Psoas muscle (tissue), 7 donors: ENCODE measurements at regions not wholly inside any gene's neighbourhood (a gene's known extent, or its start where the extent isn't known, plus 50 kb on each side); places are given as distances from the start of the nearest gene placed in this dataset.

Source experiments
- ATAC-seq, 4 donors: fragments of 200-7000 bp; cut with Tn5 transposase; one replicate each; pipeline ENCODE4 v1.9.1; 2020; ENCODE audit warnings: moderate library complexity in 3 of 4, mild to moderate bottlenecking in 2 of 4
- DNase-seq, 2 donors: peaks; one replicate each; pipeline ENCODE4 v3.0.0-alpha.2; 2020
- H3K27ac ChIP-seq: fragments of 200-600 bp; one replicate; pipeline ENCODE4 v1.8.0; 2022
- H3K27me3 ChIP-seq, 3 donors: fragments of 200-600 bp in 1 of 3; one replicate each; pipeline versions ENCODE4 v1.6.1 to v1.8.0; 2013 to 2022; ENCODE audit warnings: low read length in 2 of 3, mild to moderate bottlenecking in 2 of 3, moderate library complexity in 1 of 3; ENCODE audit not compliant: insufficient read depth in 3 of 3
- H3K36me3 ChIP-seq, 2 donors: fragments of 200-600 bp in 1 of 2; one replicate each; pipeline versions ENCODE4 v1.6.1 to v1.8.0; 2013 to 2022; ENCODE audit warnings: low read depth in 1 of 2, mild to moderate bottlenecking in 1 of 2, moderate library complexity in 1 of 2; ENCODE audit not compliant: insufficient read depth in 1 of 2
- H3K4me1 ChIP-seq: fragments of 200-600 bp; one replicate; pipeline ENCODE4 v1.8.0; 2022
- H3K4me3 ChIP-seq: fragments of 200-600 bp; one replicate; pipeline ENCODE4 v1.8.0; 2022; ENCODE audit warnings: mild to moderate bottlenecking
- H3K9me3 ChIP-seq: fragments of 200-600 bp; one replicate; pipeline ENCODE4 v1.8.0; 2022
- WGBS, 3 donors: extraction: QIAGEN DNeasy Blood & Tissue Kit; methylation state at CpG; one replicate each; pipeline versions ENCODE4 v1.1.6 to v1.1.7; 2013; 5-methylcytosine and 5-hydroxymethylcytosine counted together
- intact Hi-C, 2 donors: fragments of 100-400 bp; cut with DNase I; formaldehyde crosslinking; loops; one replicate each; pipeline versions ENCODE4 v1.11.0 to v1.14.2; 2022
- TF ChIP-seq, protein P1 (sequence below): fragments of 200-600 bp; IDR thresholded peaks from one replicate; pipeline ENCODE4 v1.8.0; 2022; ENCODE audit warnings: antibody characterized with exemption
- donor health status: healthy with polysubstance abuse.
- donor health status: DM: no; HTN: no; CAD: no; lungs with moderate emphysema.
- donor health status: Bipolar disorder and iron deficiency.
- donor health status: healthy.
- donor health status: DM: yes; HTN: yes; CAD: no.
- donor health status: DM: no; HTN: no; CAD: no.
- donor health status: DM: yes; HTN: yes; CAD: no.

GRCh38 chr6:167467793-167468431 lies 143.0 kb downstream of the TTLL2 start:
- intact Hi-C loops, result no loop called here
- DNase-seq (no peak), ATAC-seq (no peak)
- no peaks in the 10 kb centered on the region for H3K9me3 ChIP-seq
- no peaks in the 10 kb centered on the region for H3K27me3 ChIP-seq
- H3K4me1 ChIP-seq, result no peaks in the 10 kb centered on the region
- TF ChIP-seq, protein P1, sequence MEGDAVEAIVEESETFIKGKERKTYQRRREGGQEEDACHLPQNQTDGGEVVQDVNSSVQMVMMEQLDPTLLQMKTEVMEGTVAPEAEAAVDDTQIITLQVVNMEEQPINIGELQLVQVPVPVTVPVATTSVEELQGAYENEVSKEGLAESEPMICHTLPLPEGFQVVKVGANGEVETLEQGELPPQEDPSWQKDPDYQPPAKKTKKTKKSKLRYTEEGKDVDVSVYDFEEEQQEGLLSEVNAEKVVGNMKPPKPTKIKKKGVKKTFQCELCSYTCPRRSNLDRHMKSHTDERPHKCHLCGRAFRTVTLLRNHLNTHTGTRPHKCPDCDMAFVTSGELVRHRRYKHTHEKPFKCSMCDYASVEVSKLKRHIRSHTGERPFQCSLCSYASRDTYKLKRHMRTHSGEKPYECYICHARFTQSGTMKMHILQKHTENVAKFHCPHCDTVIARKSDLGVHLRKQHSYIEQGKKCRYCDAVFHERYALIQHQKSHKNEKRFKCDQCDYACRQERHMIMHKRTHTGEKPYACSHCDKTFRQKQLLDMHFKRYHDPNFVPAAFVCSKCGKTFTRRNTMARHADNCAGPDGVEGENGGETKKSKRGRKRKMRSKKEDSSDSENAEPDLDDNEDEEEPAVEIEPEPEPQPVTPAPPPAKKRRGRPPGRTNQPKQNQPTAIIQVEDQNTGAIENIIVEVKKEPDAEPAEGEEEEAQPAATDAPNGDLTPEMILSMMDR, result no peak
- no peak overlapping the region for H3K4me3 ChIP-seq
- WGBS, 3 donors, result 88 to 91% (median 90%) methylated on average over 39 of the region's 39 CpGs
- H3K36me3 ChIP-seq, result no peaks in the 10 kb centered on the region
- H3K27ac ChIP-seq, result no peak overlapping the region

DNA sequence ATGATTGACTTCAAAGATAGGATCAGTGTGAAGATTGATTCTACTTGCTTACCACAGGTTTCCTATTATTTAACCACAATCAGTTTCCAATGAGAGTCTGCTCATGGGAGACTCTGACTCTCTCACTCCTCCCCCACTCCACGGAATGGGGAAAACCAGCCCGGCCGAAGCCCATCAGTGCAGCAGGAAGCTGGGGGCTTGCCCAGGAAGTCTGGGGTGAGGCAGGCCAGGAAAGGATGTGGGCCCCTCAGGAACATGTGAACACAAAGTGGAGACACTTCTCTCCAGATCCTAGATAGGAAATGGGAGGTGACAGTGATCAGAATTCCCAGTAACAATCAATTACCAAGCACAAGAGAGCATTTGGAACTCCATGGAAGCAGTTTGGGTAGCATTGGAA lies 144.2 kb downstream of the TTLL2 start:
- 36 to 57% (median 38%) methylated on average over 3 of the region's 3 CpGs for WGBS, 3 donors
- no peaks in the 10 kb centered on the region for H3K36me3 ChIP-seq
- TF ChIP-seq, protein P1, result no peak
- DNase-seq (no peak), ATAC-seq (no peak)
- no peaks in the 10 kb centered on the region for H3K27me3 ChIP-seq
- no peaks in the 10 kb centered on the region for H3K4me1 ChIP-seq
- no peaks in the 10 kb centered on the region for H3K9me3 ChIP-seq
- no peak overlapping the region for H3K27ac ChIP-seq
- intact Hi-C loops, result no loop called here
- H3K4me3 ChIP-seq, result no peak overlapping the region

DNA sequence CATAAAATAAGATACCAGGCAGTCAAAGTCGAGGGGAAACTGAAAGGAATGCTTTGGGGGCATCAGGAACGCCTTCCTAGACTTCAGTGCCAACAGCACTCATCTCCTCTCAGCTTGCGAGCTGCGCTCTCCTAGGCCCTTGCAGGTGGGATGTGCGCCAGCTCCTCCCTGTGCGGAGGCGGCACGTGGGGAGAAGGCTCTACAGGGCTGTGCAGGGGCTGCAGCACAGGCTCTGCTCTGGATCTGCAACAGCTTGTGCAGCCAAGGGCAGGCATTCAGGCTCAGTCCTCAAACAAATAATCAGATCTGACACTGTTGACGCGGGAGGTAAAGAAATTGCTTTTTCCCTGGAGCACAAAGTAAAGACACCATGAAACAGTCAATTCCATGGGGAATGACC lies 144.8 kb downstream of the TTLL2 start:
- intact Hi-C loops, result no loop called here
- no peak for DNase-seq
- Histone ChIP-seq H3K27me3 (no peaks in the 10 kb centered on the region), H3K9me3 (no peaks in the 10 kb centered on the region), H3K4me1 (no peaks in the 10 kb centered on the region), H3K36me3 (no peaks in the 10 kb centered on the region), H3K27ac (no peak overlapping the region), H3K4me3 (no peak overlapping the region)
- TF ChIP-seq, protein P1, result no peak
- WGBS, 3 donors, result 65 to 68% (median 66%) methylated on average over 10 of the region's 10 CpGs
- no peak for ATAC-seq

- TF ChIP-seq, protein P1, result no peak
- Histone ChIP-seq H3K36me3 (no peaks in the 10 kb centered on the region), H3K9me3 (no peaks in the 10 kb centered on the region), H3K4me3 (no peak overlapping the region), H3K4me1 (no peaks in the 10 kb centered on the region), H3K27me3 (no peaks in the 10 kb centered on the region), H3K27ac (no peak overlapping the region)
- no peak for DNase-seq
- 71 to 91% (median 81%) methylated on average over 13 of the region's 13 CpGs for WGBS, 3 donors
- no peak for ATAC-seq
- intact Hi-C loops, result no loop called here
These were observed 145.4 kb downstream of the TTLL2 start for GRCh38 chr6:167470101-167470835.
